ENCODE measurements at regions not wholly inside any gene's neighbourhood (a gene's known extent, or its start where the extent isn't known, plus 50 kb on each side); places are given as distances from the start of the nearest gene placed in this dataset.

DNA sequence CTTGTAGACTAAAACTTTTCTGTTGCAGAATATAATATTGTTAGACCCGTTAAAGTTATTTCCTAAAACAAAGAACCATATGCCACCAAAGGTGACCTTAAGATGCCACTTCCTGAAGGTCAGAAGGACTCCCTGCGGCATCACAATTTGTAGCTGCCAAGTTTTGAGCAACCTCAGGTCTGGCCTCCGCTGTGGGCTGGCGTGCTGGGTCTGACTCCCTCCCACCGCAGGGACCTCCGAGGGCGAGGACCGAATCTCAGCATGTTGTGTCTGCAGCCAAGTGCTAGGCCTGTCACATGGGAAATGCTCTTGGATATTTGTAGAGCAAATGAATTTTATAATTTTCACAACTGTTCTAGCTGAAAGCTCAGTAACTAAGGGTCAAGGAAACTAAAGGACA lies 285.9 kb downstream of the NDUFA10 start:
- Mint-ChIP-seq H3K36me3 (ENCODE audit: insufficient read depth, unreplicated experiment) (no peaks in the 10 kb centered on the region), H3K4me3 (ENCODE audit: unreplicated experiment) (no peak overlapping the region), H3K9me3 (ENCODE audit: unreplicated experiment) (no peaks in the 10 kb centered on the region), H3K27ac (ENCODE audit: low read depth, unreplicated experiment) (no peak overlapping the region), H3K27me3 (ENCODE audit: insufficient read depth, unreplicated experiment) (no peaks in the 10 kb centered on the region), H3K4me1 (ENCODE audit: insufficient read depth, unreplicated experiment) (no peaks in the 10 kb centered on the region)
- ChIA-PET POLR2A (interaction anchor here (0.7 to 1.3 kb wide), 3 partner anchors 10 to 221 kb away, joined by 3 to 4 read pairs (median 3); no protein-coding TSS in a partner anchor), CTCF (no interaction called here)
- BruUV-seq (replicated peaks): no TSS peak
- TF ChIP-seq, protein P1, sequence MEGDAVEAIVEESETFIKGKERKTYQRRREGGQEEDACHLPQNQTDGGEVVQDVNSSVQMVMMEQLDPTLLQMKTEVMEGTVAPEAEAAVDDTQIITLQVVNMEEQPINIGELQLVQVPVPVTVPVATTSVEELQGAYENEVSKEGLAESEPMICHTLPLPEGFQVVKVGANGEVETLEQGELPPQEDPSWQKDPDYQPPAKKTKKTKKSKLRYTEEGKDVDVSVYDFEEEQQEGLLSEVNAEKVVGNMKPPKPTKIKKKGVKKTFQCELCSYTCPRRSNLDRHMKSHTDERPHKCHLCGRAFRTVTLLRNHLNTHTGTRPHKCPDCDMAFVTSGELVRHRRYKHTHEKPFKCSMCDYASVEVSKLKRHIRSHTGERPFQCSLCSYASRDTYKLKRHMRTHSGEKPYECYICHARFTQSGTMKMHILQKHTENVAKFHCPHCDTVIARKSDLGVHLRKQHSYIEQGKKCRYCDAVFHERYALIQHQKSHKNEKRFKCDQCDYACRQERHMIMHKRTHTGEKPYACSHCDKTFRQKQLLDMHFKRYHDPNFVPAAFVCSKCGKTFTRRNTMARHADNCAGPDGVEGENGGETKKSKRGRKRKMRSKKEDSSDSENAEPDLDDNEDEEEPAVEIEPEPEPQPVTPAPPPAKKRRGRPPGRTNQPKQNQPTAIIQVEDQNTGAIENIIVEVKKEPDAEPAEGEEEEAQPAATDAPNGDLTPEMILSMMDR (IDR thresholded peaks at IDR 0.05; ENCODE audit: unreplicated experiment): no peak
- no peak for DNase-seq (ENCODE audit: unreplicated experiment)
- intact Hi-C loops (cut with micrococcal nuclease): no loop called here

DNA sequence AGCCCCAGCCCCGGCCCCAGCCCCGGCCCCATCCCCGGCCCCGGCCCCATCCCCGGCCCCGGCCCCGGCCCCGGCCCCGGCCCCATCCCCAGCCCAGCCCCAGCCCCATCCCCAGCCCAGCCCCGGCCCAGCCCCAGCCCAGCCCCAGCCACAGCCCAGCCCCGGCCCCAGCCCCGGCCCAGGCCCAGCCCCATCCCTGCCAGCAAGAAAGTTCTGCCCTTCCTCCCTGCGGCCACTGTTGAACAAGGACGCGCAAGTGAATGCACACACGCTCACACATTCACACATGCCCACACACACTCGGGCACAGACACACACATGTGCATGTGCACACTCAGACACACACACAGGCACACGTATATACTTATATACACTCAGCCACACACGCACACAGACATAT lies 287.0 kb downstream of the NDUFA10 start:
- TF ChIP-seq, protein P1 (IDR thresholded peaks at IDR 0.05; ENCODE audit: unreplicated experiment): no peak
- Mint-ChIP-seq H3K4me1 (ENCODE audit: insufficient read depth, unreplicated experiment) (no peaks in the 10 kb centered on the region), H3K4me3 (ENCODE audit: unreplicated experiment) (no peak overlapping the region), H3K36me3 (ENCODE audit: insufficient read depth, unreplicated experiment) (no peaks in the 10 kb centered on the region), H3K27ac (ENCODE audit: low read depth, unreplicated experiment) (no peak overlapping the region), H3K27me3 (ENCODE audit: insufficient read depth, unreplicated experiment) (no peaks in the 10 kb centered on the region), H3K9me3 (ENCODE audit: unreplicated experiment) (no peaks in the 10 kb centered on the region)
- ChIA-PET CTCF (no interaction called here), POLR2A (no interaction called here)
- intact Hi-C loops (cut with micrococcal nuclease): no loop called here
- no TSS peak for BruUV-seq (replicated peaks)
- DNase-seq (ENCODE audit: unreplicated experiment): no peak

DNA sequence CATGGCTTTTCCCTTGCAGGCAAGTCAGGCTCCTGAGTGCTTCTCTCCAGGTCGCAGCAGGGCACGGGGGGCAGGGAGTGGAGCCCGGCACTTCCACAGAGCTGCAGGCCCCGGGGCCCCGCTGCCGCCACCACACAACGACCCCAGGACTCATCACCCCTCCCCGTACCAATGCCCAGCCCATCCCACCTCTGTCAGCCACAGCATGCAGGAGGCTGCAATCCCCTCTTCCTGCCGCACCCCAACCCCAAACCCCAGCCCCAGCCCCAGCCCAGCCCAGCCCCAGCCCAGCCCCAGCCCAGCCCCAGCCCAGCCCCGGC lies 288.0 kb downstream of the NDUFA10 start:
- intact Hi-C loops (cut with micrococcal nuclease): no loop called here
- POLR2A ChIA-PET: no interaction called here
- no peaks in the 10 kb centered on the region for H3K36me3 Mint-ChIP-seq (ENCODE audit: insufficient read depth, unreplicated experiment)
- H3K27ac Mint-ChIP-seq (ENCODE audit: low read depth, unreplicated experiment): no peak overlapping the region
- CTCF ChIA-PET: no interaction called here
- no peaks in the 10 kb centered on the region for H3K9me3 Mint-ChIP-seq (ENCODE audit: unreplicated experiment)
- no peak for DNase-seq (ENCODE audit: unreplicated experiment)
- BruUV-seq (replicated peaks): no TSS peak
- TF ChIP-seq, protein P1 (IDR thresholded peaks at IDR 0.05; ENCODE audit: unreplicated experiment): no peak
- no peaks in the 10 kb centered on the region for H3K4me1 Mint-ChIP-seq (ENCODE audit: insufficient read depth, unreplicated experiment)
- no peak overlapping the region for H3K4me3 Mint-ChIP-seq (ENCODE audit: unreplicated experiment)
- no peaks in the 10 kb centered on the region for H3K27me3 Mint-ChIP-seq (ENCODE audit: insufficient read depth, unreplicated experiment)

DNA sequence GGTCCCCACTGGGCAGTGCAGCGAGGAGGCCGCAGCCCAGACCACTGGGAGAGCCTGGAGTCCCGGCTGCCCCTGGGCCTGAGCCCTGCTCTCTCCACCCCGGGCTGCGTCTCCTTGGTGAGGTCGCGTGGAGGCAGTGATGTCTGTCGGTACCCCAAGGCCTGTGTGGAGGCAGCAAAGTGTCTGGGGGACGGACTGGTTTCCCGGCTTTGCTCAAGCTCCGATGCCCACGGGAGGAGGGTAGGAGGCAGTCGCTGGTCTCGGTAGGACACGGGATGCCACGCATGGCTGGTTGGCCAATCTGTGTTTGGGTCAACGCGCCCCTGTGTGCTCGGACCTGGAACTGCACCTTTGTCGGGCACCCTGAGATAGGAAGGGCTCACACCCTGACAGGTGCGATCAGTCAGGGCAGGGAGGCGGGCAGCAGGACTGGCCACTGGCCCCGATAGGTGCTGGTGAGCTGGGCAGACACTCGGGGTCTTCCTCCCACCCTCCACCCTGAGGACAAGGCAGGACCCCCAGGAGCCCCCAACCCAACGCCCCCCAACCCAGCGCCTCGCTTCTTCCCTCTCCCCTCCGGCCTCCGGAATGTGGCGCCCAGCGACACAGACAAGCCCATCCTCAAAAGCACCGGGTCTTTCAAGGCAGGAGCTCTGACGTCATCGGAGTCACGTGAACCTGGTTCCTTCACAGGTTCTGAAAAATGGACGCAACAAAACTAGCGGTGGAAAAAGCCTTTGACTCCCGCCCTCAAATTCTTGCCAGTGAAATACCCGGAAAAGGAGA lies 288.6 kb downstream of the NDUFA10 start:
- Mint-ChIP-seq H3K4me3 (ENCODE audit: unreplicated experiment) (no peak overlapping the region), H3K9me3 (ENCODE audit: unreplicated experiment) (no peaks in the 10 kb centered on the region), H3K27me3 (ENCODE audit: insufficient read depth, unreplicated experiment) (peaks cover 2% of the 10 kb centered on the region), H3K27ac (ENCODE audit: low read depth, unreplicated experiment) (no peak overlapping the region), H3K4me1 (ENCODE audit: insufficient read depth, unreplicated experiment) (no peaks in the 10 kb centered on the region), H3K36me3 (ENCODE audit: insufficient read depth, unreplicated experiment) (no peaks in the 10 kb centered on the region)
- intact Hi-C loops (cut with micrococcal nuclease): no loop called here
- BruUV-seq (replicated peaks): no TSS peak
- ChIA-PET POLR2A (no interaction called here), CTCF (no interaction called here)
- DNase-seq (ENCODE audit: unreplicated experiment): no peak
- TF ChIP-seq, protein P1 (IDR thresholded peaks at IDR 0.05; ENCODE audit: unreplicated experiment): no peak

Data from MCF 10A (cell line).